IMR-90 (cell line): ENCODE measurements at regions not wholly inside any gene's neighbourhood (a gene's known extent, or its start where the extent isn't known, plus 50 kb on each side); places are given as distances from the start of the nearest gene placed in this dataset.

ENCODE experiments used
- ATAC-seq: fragments of 200-7000 bp; cut with Tn5 transposase; 2 replicates; pipeline ENCODE4 v1.9.1; 2020; ENCODE audit warnings: low read depth, mild to moderate bottlenecking, moderate library complexity
- BruUV-seq: library from RNA; stranded (reverse); fragments of 400-500 nt; replicated peaks from 2 replicates; lab custom pipeline; 2021; lab: Mats Ljungman, UMichigan
- CTCF ChIA-PET: fragments of 300-600 bp; formaldehyde crosslinking; extraction: SDS; loops from one replicate; lab custom pipeline; 2021; ENCODE audit warnings: antibody characterized with exemption; lab: Yijun Ruan, JAX
- POLR2A ChIA-PET: fragments of 300-600 bp; sonication (Branson Sonifier 250); formaldehyde crosslinking; loops from one replicate; lab custom pipeline; 2022; ENCODE audit warnings: antibody characterized with exemption; ENCODE audit not compliant: unreplicated experiment; lab: Charles Lee
- DNase-seq: peaks from one replicate; pipeline ENCODE4 v3.0.0; 2013
- H2AFZ ChIP-seq: replicated peaks from 2 replicates; pipeline ENCODE3; 2013; ENCODE audit warnings: low read length, mild to moderate bottlenecking; ENCODE audit not compliant: poor library complexity
- H2AK5ac ChIP-seq: 2 replicates; pipeline ENCODE4 v1.6.1; 2013; ENCODE audit warnings: low read depth, low read length, inconsistent platforms
- H2AK9ac ChIP-seq: replicated peaks from 2 replicates; pipeline ENCODE3; 2013; ENCODE audit warnings: mild to moderate bottlenecking, low read depth, low read length, moderate library complexity; ENCODE audit not compliant: poor library complexity
- H2BK120ac ChIP-seq: 2 replicates; pipeline ENCODE4 v1.6.1; 2013; ENCODE audit warnings: low read depth, low read length, inconsistent platforms
- H2BK15ac ChIP-seq: 3 replicates; pipeline ENCODE4 v1.6.1; 2013; ENCODE audit warnings: low read depth, low read length, inconsistent platforms
- H2BK20ac ChIP-seq: 2 replicates; pipeline ENCODE4 v1.6.1; 2013; ENCODE audit warnings: low read depth, mild to moderate bottlenecking, inconsistent platforms, low read length, moderate library complexity
- H2BK5ac ChIP-seq: 2 replicates; pipeline ENCODE4 v1.6.1; 2013; ENCODE audit warnings: mild to moderate bottlenecking, low read depth, low read length, inconsistent platforms; ENCODE audit not compliant: poor library complexity, severe bottlenecking
- H3K14ac ChIP-seq: replicated peaks from 2 replicates; pipeline ENCODE4 v1.6.1; 2013; ENCODE audit warnings: low read depth, low read length, inconsistent platforms
- H3K18ac ChIP-seq: 2 replicates; pipeline ENCODE4 v1.6.1; 2013; ENCODE audit warnings: low read depth, low read length, control low read depth
- H3K23ac ChIP-seq: 2 replicates; pipeline ENCODE4 v1.6.1; 2013; ENCODE audit warnings: low read depth, low read length, inconsistent platforms
- H3K27ac ChIP-seq: 2 replicates; pipeline ENCODE4 v1.5.1; 2013; ENCODE audit warnings: mild to moderate bottlenecking, control low read depth, low read length; ENCODE audit not compliant: insufficient read depth
- H3K27me3 ChIP-seq: 2 replicates; pipeline ENCODE4 v1.6.1; 2013; ENCODE audit warnings: low read length; ENCODE audit not compliant: control insufficient read depth, insufficient read depth
- H3K36me3 ChIP-seq: 2 replicates; pipeline ENCODE4 v1.6.1; 2013; ENCODE audit warnings: low read length, mixed read lengths; ENCODE audit not compliant: control insufficient read depth, insufficient read depth
- H3K4ac ChIP-seq: 2 replicates; pipeline ENCODE4 v1.6.1; 2013; ENCODE audit warnings: low read depth, low read length, inconsistent platforms
- H3K4me1 ChIP-seq: 2 replicates; pipeline ENCODE4 v1.6.1; 2013; ENCODE audit warnings: low read length, mixed read lengths; ENCODE audit not compliant: control insufficient read depth, insufficient read depth
- H3K4me2 ChIP-seq: 2 replicates; pipeline ENCODE4 v1.6.1; 2013; ENCODE audit warnings: low read depth, mild to moderate bottlenecking, control low read depth, low read length, moderate library complexity
- H3K4me3 ChIP-seq: 2 replicates; pipeline ENCODE4 v1.5.1; 2013; ENCODE audit warnings: low read depth, mild to moderate bottlenecking, control low read depth, low read length, moderate library complexity; ENCODE audit not compliant: insufficient read depth
- H3K56ac ChIP-seq: 2 replicates; pipeline ENCODE4 v1.6.1; 2013; ENCODE audit warnings: low read length, inconsistent platforms; ENCODE audit not compliant: insufficient read depth; ENCODE audit errors: extremely low read depth
- H3K79me1 ChIP-seq, 2 experiments: 2 replicates each; pipeline ENCODE4 v1.6.1; 2013; ENCODE audit warnings: low read length in 2 of 2, inconsistent platforms in 1 of 2, low read depth in 1 of 2
- H3K9ac ChIP-seq: 2 replicates; pipeline ENCODE4 v1.6.1; 2013; ENCODE audit warnings: low read depth, low read length, control low read depth
- H3K9me1 ChIP-seq: 2 replicates; pipeline ENCODE4 v1.6.1; 2013; ENCODE audit warnings: low read length, inconsistent platforms; ENCODE audit not compliant: insufficient read depth
- H3K9me3 ChIP-seq: 2 replicates; pipeline ENCODE4 v1.6.1; 2013; ENCODE audit warnings: low read length; ENCODE audit not compliant: control insufficient read depth, insufficient read depth
- H4K20me1 ChIP-seq: 2 replicates; pipeline ENCODE4 v1.6.1; 2013; ENCODE audit warnings: low read length, inconsistent platforms; ENCODE audit not compliant: insufficient read depth
- H4K5ac ChIP-seq: 2 replicates; pipeline ENCODE4 v1.6.1; 2013; ENCODE audit warnings: mild to moderate bottlenecking, low read depth, low read length, control low read depth
- H4K8ac ChIP-seq, 2 experiments: 2 replicates each; pipeline ENCODE4 v1.6.1; 2013; ENCODE audit warnings: low read depth in 2 of 2, low read length in 2 of 2, control low read depth in 1 of 2, inconsistent platforms in 1 of 2
- H4K91ac ChIP-seq: 2 replicates; pipeline ENCODE4 v1.6.1; 2013; ENCODE audit warnings: low read depth, low read length, inconsistent platforms; ENCODE audit not compliant: insufficient read depth
- BHLHE40 ChIP-seq: fragments of 150-350 bp; IDR thresholded peaks from 2 replicates; pipeline ENCODE4 v1.6.1; 2016; ENCODE audit warnings: mild to moderate bottlenecking, low read depth, low read length
- WGBS, 2 experiments: methylation state at CpG; one replicate each; pipeline versions ENCODE4 v1.1.5 to v1.1.7; 2013; ENCODE audit warnings: missing lambda C conversion rate in 2 of 2; ENCODE audit not compliant: insufficient read length in 1 of 2; ENCODE audit errors: extremely low coverage in 2 of 2; 5-methylcytosine and 5-hydroxymethylcytosine counted together
- dilution Hi-C: fragments of 300-500 bp; cut with HindIII; formaldehyde crosslinking; loops from one replicate; pipeline ENCODE4 v1.14.3; 2018; ENCODE audit warnings: low sequenced_read_pairs; ENCODE audit not compliant: unreplicated experiment
- in situ Hi-C: fragments of 300-500 bp; cut with MboI; formaldehyde crosslinking; loops from 3 replicates; pipeline ENCODE4 v1.14.3; 2019; ENCODE audit warnings: low sequenced_read_pairs, inconsistent platforms, mixed read lengths
- intact Hi-C: fragments of 100-400 bp; cut with micrococcal nuclease; formaldehyde crosslinking; loops from 2 replicates; pipeline ENCODE4 v1.10.0; 2022

DNA sequence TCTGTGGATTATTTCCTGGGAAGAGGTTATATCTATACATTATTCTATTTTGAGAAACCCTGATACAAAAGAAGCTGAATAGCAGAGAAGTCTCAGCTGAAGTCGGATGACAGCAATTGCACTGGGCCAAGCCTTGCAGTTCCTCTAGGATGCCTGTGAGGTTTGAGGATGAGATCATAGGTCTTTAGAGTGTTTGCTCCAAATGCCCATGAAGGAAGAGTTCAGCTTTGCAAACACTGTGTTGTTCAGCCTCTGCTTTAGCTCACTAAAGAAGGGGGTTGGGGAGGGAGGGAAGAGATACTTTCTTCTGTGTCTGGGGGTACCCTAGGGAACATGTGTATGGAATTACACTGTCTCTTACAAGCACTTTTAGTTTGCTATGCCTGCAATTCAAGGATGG is 282.5 kb upstream of the NRP1 start:
- ChIA-PET POLR2A (no interaction called here), CTCF (interaction anchor here (0.6 kb wide), 1 partner anchor 70 kb away, joined by 3 read pairs; no protein-coding TSS in a partner anchor)
- peaks cover 4% of the 10 kb centered on the region; the same call in 1 of the 2 replicates for H3K4me1 ChIP-seq
- H3K23ac ChIP-seq: no peak overlapping the region
- H3K4ac ChIP-seq: no peak overlapping the region
- H2BK20ac ChIP-seq: no peak overlapping the region
- no TSS peak for BruUV-seq
- H3K36me3 ChIP-seq: no peaks in the 10 kb centered on the region
- TF ChIP-seq BHLHE40: no peak
- no peak overlapping the region for H2BK5ac ChIP-seq
- no peak overlapping the region for H4K8ac ChIP-seq
- H2BK120ac ChIP-seq: no peak overlapping the region
- no peak overlapping the region for H4K5ac ChIP-seq
- H3K18ac ChIP-seq: no peak overlapping the region; the same call in 1 of the 2 replicates
- no peak overlapping the region for H2AFZ ChIP-seq
- H4K91ac ChIP-seq: no peak overlapping the region
- DNase-seq (peak; percentile 22), ATAC-seq (peak; percentile 65)
- H3K4me2 ChIP-seq: peak overlapping the region; percentile 21; the same call in 1 of the 2 replicates
- H3K14ac ChIP-seq: no peak overlapping the region
- no peaks in the 10 kb centered on the region for H3K9me3 ChIP-seq
- H3K79me1 ChIP-seq: no peaks in the 10 kb centered on the region
- H3K4me3 ChIP-seq: no peak overlapping the region
- H2AK9ac ChIP-seq: no peak overlapping the region
- dilution Hi-C loops: no loop called here
- in situ Hi-C loops: no loop called here
- no peak overlapping the region for H3K9ac ChIP-seq
- H3K9me1 ChIP-seq: no peaks in the 10 kb centered on the region
- WGBS, 2 experiments: no CpG with 5 or more reads among the region's 1 CpG
- intact Hi-C loops: no loop called here
- H4K20me1 ChIP-seq: no peaks in the 10 kb centered on the region
- no peak overlapping the region for H3K56ac ChIP-seq
- peaks cover 7% of the 10 kb centered on the region; the same call in 1 of the 2 replicates for H3K27me3 ChIP-seq
- no peak overlapping the region for H2AK5ac ChIP-seq
- H3K27ac ChIP-seq: no peak overlapping the region
- no peak overlapping the region for H2BK15ac ChIP-seq
